Mucosa of gallbladder (tissue), 1 donor: ENCODE measurements at regions not wholly inside any gene's neighbourhood (a gene's known extent, or its start where the extent isn't known, plus 50 kb on each side); places are given as distances from the start of the nearest gene placed in this dataset.

Experiments used
- DNase-seq: peaks from one replicate; pipeline ENCODE4 v3.0.0-alpha.2; 2020; ENCODE audit warnings: low spot score
- donor health status: DM: no; HTN: no; CAD: no.

GRCh38 chr4:1524761-1525160 lies 118.5 kb upstream of the NKX1-1 start:
- no peak for DNase-seq

DNA sequence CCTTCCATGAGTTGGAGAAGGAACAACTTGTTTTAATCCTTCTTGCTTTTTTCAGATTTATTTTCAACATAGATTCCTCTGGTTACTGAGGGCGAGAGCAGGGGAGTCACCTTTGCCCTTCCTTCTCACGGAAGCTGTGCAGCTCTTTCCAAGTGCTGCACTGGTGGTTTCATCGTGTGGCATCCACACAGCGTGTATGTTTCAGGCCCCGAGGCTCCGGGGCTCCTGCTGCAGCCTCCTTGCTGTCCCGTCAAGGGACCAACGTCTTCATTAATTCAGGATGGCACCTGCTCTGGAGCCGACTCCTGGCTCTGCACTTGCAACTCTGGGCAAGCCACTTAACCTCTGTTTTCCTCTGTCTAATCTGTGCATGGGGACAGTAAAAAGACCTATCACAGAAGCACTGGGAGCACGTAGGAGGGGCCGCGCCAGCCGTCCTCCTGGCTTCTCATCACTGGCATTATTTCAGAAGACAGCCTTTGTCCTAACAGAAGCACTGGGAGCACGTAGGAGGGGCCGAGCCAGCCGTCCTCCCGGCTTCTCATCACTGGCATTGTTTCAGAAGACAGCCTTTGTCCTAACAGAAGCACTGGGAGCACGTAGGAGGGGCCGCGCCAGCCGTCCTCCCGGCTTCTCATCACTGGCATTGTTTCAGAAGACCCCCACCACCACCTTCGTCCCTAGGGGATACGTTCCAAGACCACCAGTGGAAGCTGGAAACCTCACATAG lies 117.8 kb upstream of the NKX1-1 start:
- no peak for DNase-seq

GRCh38 chr4:1523506-1523905 lies 117.3 kb upstream of the NKX1-1 start:
- DNase-seq = no peak

- DNase-seq = no peak
These were observed 116.8 kb upstream of the NKX1-1 start for GRCh38 chr4:1523033-1523432.

GRCh38 chr4:1522606-1523005 lies 116.4 kb upstream of the NKX1-1 start:
- no peak for DNase-seq

- no peak for DNase-seq
These were observed 115.6 kb upstream of the NKX1-1 start for GRCh38 chr4:1521821-1522361.

GRCh38 chr4:1520795-1521576 lies 114.7 kb upstream of the NKX1-1 start:
- DNase-seq = peak; percentile 30

- DNase-seq = no peak
These were observed 113.8 kb upstream of the NKX1-1 start for GRCh38 chr4:1519787-1520661.

- DNase-seq = no peak
These were observed 112.9 kb upstream of the NKX1-1 start for GRCh38 chr4:1518997-1519700.

GRCh38 chr4:1517592-1518411 lies 111.6 kb upstream of the NKX1-1 start:
- no peak for DNase-seq

DNA sequence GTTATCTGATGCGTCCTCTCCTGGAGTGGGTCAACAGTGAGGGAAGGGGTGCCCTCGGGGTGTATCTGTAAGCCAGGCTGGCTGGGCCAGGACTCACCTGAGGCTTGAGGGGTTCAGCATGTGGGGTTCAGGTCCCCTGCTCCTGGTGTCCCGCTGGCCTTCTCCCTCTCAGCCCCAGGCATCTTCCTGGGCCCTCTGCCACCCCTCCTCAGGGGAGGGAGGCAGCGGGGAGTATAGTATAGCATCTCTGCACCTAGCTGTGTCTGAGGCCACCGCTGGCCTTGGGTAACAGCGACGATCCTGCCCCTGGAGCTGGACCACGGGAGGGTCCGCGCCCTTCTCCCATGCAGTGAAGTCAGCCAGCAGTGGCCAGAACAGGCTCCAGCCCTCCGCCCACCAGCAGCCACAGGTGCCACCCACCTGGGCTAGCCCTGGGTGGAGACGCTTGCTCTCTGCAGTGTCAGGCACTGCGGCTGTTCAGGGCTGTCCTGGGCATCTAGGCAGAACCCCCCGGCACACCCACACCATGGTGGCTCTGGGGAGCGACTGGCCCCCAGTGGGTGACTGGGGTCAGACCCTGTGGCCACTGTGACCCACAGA lies 110.7 kb upstream of the NKX1-1 start:
- no peak for DNase-seq

DNA sequence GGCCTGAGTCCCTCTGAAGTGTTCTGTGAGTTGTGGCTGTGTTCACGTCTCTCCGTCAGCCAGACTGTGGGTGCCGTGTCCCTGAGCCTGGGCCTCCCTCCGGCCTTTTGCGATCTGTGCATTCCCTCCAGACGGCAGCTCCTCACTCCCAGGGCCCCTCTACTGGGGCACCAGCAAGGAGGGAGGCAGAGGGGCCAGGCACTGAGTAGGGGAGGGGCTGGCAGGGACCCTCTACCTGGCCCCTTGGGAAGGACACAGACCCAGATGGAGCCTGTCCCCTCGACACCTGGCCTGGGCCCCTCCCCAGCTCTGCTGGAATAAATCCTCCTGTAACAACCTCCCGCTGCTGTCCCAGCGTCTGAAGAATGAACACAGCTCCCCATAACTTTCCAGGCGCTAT lies 110.0 kb upstream of the NKX1-1 start:
- no peak for DNase-seq

DNA sequence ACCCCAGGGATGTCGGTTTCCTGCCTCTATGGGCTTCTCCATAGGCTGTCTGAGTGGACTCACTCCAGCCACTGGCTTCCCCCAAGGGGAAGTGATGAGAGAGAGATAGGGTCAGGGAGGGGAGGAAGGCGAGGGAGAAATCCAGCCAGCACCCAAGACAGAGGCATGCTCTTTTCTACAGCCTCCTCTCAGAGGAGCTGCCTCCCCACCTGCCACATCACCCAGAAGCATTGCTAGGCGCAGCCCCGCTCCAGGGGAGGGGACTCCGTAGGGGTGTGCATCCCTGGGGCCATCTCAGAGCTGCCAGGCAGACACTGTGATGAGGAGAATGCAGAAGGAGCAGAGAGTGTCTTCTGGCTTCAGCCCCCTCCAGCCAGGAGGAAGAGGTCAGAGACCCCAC lies 109.5 kb upstream of the NKX1-1 start:
- DNase-seq = no peak

- no peak for DNase-seq
These were observed 108.9 kb upstream of the NKX1-1 start for GRCh38 chr4:1515156-1515555.

DNA sequence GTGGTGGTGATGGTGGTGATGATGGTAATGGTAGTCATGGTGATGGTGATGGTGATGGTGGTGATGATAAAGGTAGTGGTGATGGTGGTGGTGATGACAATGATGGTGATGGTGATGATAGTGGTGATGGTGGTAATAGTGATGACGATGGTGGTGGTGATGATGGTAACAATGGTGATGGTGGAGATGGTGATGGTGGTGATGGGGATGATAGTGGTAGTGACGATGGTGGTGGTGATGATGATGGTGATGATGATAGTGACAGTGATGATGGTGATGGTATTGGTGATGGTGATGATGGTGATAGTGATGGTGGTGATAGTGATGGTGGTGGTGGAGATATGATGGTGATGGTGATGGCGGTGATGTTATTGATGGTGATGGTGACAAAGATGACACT lies 108.4 kb upstream of the NKX1-1 start:
- no peak for DNase-seq

- no peak for DNase-seq
These were observed 107.8 kb upstream of the NKX1-1 start for GRCh38 chr4:1513936-1514483.

DNA sequence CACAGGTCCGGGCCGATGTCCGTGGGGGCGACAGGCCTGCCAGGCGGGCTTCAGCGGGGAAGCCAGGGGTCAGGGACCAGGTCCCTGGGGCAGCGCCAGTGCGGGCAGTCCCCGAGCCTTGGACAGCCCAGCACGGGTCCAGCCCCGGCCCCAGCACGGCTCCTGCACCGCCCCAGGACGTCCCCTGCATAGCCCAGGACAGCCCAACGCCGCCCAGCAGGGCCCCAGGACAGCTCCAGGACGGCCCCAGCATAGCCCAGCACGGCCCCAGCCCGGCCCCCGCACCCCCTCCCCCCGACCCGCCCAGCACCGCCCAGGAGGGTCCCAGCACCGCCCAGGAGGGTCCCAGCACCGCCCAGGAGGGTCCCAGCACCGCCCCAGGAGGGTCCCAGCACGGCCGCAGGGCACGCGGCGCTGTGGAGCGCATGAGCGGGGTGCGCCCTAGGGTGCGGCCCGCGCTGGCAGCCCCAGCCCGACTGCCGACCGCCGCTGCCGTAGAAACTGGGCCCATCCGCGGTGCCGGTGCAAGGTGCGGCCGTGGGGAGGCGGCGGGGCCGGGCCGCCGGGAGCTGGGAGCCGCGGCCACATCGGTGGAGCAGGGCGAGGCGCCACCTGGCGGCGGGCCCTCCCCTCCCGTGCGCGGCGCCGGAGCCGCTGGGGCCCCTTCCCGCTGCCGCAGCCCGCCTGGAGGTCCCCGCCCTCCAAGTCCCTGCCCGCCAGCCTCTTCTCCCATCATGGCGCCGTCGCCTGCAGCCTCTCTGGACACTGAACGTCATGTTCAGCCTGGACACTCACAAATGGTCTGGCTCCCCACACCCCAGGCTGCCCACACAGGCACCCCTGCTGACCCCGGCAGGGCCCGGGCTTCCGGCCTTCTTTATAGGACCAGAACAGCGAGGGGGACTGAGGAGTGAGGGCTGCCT lies 106.8 kb upstream of the NKX1-1 start:
- peak; percentile 16 for DNase-seq

DNA sequence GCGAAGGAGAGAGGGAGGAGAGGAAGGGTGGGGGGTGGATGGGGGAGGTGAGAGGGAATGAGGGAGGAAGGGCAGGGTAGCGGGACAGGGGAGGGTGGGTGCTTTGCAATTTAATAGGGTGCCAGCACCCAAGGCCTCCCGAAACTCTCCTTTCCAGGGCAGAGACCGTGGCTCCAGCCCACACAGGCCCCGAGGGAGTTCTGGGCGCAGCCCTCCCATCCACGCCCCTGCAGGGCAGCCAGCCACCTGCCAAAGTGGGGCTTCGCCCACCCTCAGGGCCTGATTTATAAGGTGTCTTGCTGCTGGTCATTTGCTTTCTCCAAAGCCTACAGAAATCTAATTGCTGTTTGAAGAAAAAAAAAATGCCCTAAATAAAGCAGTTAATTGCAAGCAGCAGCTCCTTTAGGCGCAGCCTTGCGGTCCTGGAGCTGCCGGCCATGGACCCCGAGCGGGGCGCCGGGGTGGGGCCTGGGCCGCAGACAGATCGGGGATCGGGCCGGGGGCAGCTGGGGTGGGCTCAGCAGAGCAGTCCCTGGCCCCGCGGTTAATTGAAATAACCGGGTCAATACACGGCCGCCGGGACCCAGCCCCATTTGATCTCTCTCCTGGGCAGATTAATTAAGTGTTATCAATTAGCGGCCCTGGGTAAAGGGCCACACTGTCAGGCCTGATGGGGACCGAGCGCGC lies 106.0 kb upstream of the NKX1-1 start:
- DNase-seq = no peak
